Smooth muscle cell (in vitro differentiated cells): ENCODE measurements at regions not wholly inside any gene's neighbourhood (a gene's known extent, or its start where the extent isn't known, plus 50 kb on each side); places are given as distances from the start of the nearest gene placed in this dataset.

Source experiments
- DNase-seq: peaks from one replicate; lab custom pipeline; 2025; ENCODE audit not compliant: unreplicated experiment; lab: John Stamatoyannopoulos, UW
- H2AFZ ChIP-seq: fragments of 200-600 bp; sonication (generic); 2 replicates; pipeline ENCODE4 v1.6.0; 2016; ENCODE audit warnings: antibody characterized with exemption, low read depth, mild to moderate bottlenecking
- H3F3A ChIP-seq: fragments of 200-600 bp; sonication (generic); 2 replicates; pipeline ENCODE4 v1.6.0; 2017; ENCODE audit warnings: antibody characterized with exemption, low read depth
- H3K27ac ChIP-seq: fragments of 200-600 bp; sonication (generic); 2 replicates; pipeline ENCODE4 v1.5.1; 2016; ENCODE audit warnings: low read depth, mild to moderate bottlenecking
- H3K27me3 ChIP-seq: fragments of 200-600 bp; sonication (generic); 2 replicates; pipeline ENCODE4 v1.6.1; 2016; ENCODE audit warnings: low read depth, mild to moderate bottlenecking
- H3K36me3 ChIP-seq: fragments of 200-600 bp; sonication (generic); 2 replicates; pipeline ENCODE4 v1.5.1; 2016; ENCODE audit warnings: low read depth
- H3K4me1 ChIP-seq: fragments of 200-600 bp; sonication (generic); 2 replicates; pipeline ENCODE4 v1.5.1; 2016; ENCODE audit warnings: low read depth
- H3K4me2 ChIP-seq: fragments of 200-600 bp; sonication (generic); 2 replicates; pipeline ENCODE4 v1.6.0; 2016; ENCODE audit warnings: mild to moderate bottlenecking
- H3K4me3 ChIP-seq: fragments of 200-600 bp; sonication (generic); 2 replicates; pipeline ENCODE4 v1.5.1; 2016; ENCODE audit warnings: mild to moderate bottlenecking
- H3K79me2 ChIP-seq: fragments of 200-600 bp; sonication (generic); 2 replicates; pipeline ENCODE4 v1.6.0; 2016; ENCODE audit warnings: low read depth, mild to moderate bottlenecking
- H3K9ac ChIP-seq: fragments of 200-600 bp; sonication (generic); 2 replicates; pipeline ENCODE4 v1.6.0; 2016; ENCODE audit warnings: low read depth
- H3K9me3 ChIP-seq: fragments of 200-600 bp; sonication (generic); replicated peaks from 2 replicates; pipeline ENCODE4 v1.5.1; 2016; ENCODE audit warnings: low read depth
- H4K20me1 ChIP-seq: fragments of 200-600 bp; sonication (generic); 2 replicates; pipeline ENCODE4 v1.6.0; 2016; ENCODE audit warnings: low read depth
- CTCF ChIP-seq: fragments of 200-600 bp; sonication (generic); IDR thresholded peaks from 2 replicates; pipeline ENCODE4 v1.5.1; 2017; ENCODE audit warnings: borderline replicate concordance, mild to moderate bottlenecking, antibody characterized with exemption; ENCODE audit not compliant: insufficient read depth, poor library complexity, severe bottlenecking
- WGBS: methylation state at CpG from one replicate; pipeline ENCODE4 v1.1.7; 2016; ENCODE audit warnings: low lambda C conversion rate; 5-methylcytosine and 5-hydroxymethylcytosine counted together

GRCh38 chr1:231106347-231106746, 55.5 kb upstream of the TRIM67 start:
- no peak overlapping the region for H2AFZ ChIP-seq

GRCh38 chr1:231104917-231105316, 56.9 kb upstream of the TRIM67 start:
- Histone ChIP-seq H3F3A (no peaks in the 10 kb centered on the region), H3K9ac (no peak overlapping the region), H3K4me2 (no peak overlapping the region), H3K27me3 (peaks cover 19% of the 10 kb centered on the region), H3K9me3 (no peaks in the 10 kb centered on the region), H2AFZ (no peak overlapping the region), H3K4me3 (no peak overlapping the region), H3K79me2 (no peaks in the 10 kb centered on the region), H3K36me3 (no peaks in the 10 kb centered on the region), H3K27ac (no peak overlapping the region), H4K20me1 (no peaks in the 10 kb centered on the region), H3K4me1 (no peaks in the 10 kb centered on the region)
- DNase-seq, result no peak
- 96% methylated on average over 2 of the region's 2 CpGs for WGBS
- TF ChIP-seq CTCF, result no peak

More at GRCh38 chr1:231106347-231106746, 55.5 kb upstream of the TRIM67 start:
- Histone ChIP-seq H3K27me3 (peaks cover 19% of the 10 kb centered on the region), H3K9ac (no peak overlapping the region), H3K4me3 (no peak overlapping the region), H3K9me3 (no peaks in the 10 kb centered on the region), H3K4me1 (no peaks in the 10 kb centered on the region), H3K79me2 (no peaks in the 10 kb centered on the region), H3K4me2 (no peak overlapping the region), H3F3A (no peaks in the 10 kb centered on the region), H4K20me1 (no peaks in the 10 kb centered on the region), H3K36me3 (no peaks in the 10 kb centered on the region), H3K27ac (no peak overlapping the region)
- WGBS, result 36% methylated on average over 5 of the region's 5 CpGs
- DNase-seq, result no peak
- TF ChIP-seq CTCF, result no peak

GRCh38 chr1:231103961-231104360, 57.9 kb upstream of the TRIM67 start:
- H3F3A ChIP-seq, result no peaks in the 10 kb centered on the region
- no peak overlapping the region for H3K4me2 ChIP-seq
- no peak overlapping the region for H3K9ac ChIP-seq
- TF ChIP-seq CTCF, result no peak
- H3K9me3 ChIP-seq, result no peaks in the 10 kb centered on the region
- H3K27me3 ChIP-seq, result peaks cover 19% of the 10 kb centered on the region
- H3K4me1 ChIP-seq, result no peaks in the 10 kb centered on the region
- H4K20me1 ChIP-seq, result no peaks in the 10 kb centered on the region
- no peak overlapping the region for H3K4me3 ChIP-seq
- 74% methylated on average over 1 of the region's 1 CpG for WGBS
- H3K36me3 ChIP-seq, result no peaks in the 10 kb centered on the region
- no peak for DNase-seq
- H3K79me2 ChIP-seq, result no peaks in the 10 kb centered on the region
- H2AFZ ChIP-seq, result no peak overlapping the region
- no peak overlapping the region for H3K27ac ChIP-seq

- Histone ChIP-seq H3F3A (no peaks in the 10 kb centered on the region), H3K27ac (no peak overlapping the region), H2AFZ (no peak overlapping the region), H3K9ac (no peak overlapping the region), H3K9me3 (no peaks in the 10 kb centered on the region), H3K4me3 (no peak overlapping the region), H3K4me2 (no peak overlapping the region), H3K36me3 (no peaks in the 10 kb centered on the region), H3K4me1 (no peaks in the 10 kb centered on the region), H3K27me3 (peaks cover 51% of the 10 kb centered on the region), H3K79me2 (no peaks in the 10 kb centered on the region), H4K20me1 (no peaks in the 10 kb centered on the region)
- DNase-seq, result no peak
- TF ChIP-seq CTCF, result no peak
- 83% methylated on average over 9 of the region's 9 CpGs for WGBS
Observed at GRCh38 chr1:231099996-231100767, 60.1 kb upstream of the FAM89A start.
